GM12878 (cell line): ENCODE measurements at regions not wholly inside any gene's neighbourhood (a gene's known extent, or its start where the extent isn't known, plus 50 kb on each side); places are given as distances from the start of the nearest gene placed in this dataset.

ENCODE experiments used
- ATAC-seq: fragments of 200-7000 bp; cut with Tn5 transposase; 3 replicates; pipeline ENCODE4 v1.9.1; 2020; ENCODE audit warnings: mild to moderate bottlenecking, moderate library complexity
- BruUV-seq: library from RNA; stranded (reverse); fragments of 400-500 nt; replicated peaks from 2 replicates; lab custom pipeline; 2021; lab: Mats Ljungman, UMichigan
- CTCF ChIA-PET: fragments of 300-600 bp; sonication (Branson Sonifier 250); formaldehyde crosslinking; extraction: SDS; loops from one replicate; lab custom pipeline; 2021; ENCODE audit warnings: inconsistent platforms; lab: Yijun Ruan, JAX
- POLR2A ChIA-PET: fragments of 350-600 bp; formaldehyde crosslinking; extraction: SDS; loops from one replicate; lab custom pipeline; 2021; ENCODE audit warnings: inconsistent platforms; lab: Charles Lee
- RAD21 ChIA-PET: fragments of 300-600 bp; sonication (Branson Sonifier 250); formaldehyde crosslinking; loops from one replicate; lab custom pipeline; 2023; ENCODE audit warnings: antibody characterized with exemption; ENCODE audit not compliant: unreplicated experiment; lab: Charles Lee
- SMC1A ChIA-PET: fragments of 300-600 bp; sonication (Branson Sonifier 250); formaldehyde crosslinking; loops from one replicate; lab custom pipeline; 2023; ENCODE audit not compliant: unreplicated experiment, uncharacterized antibody; lab: Charles Lee
- DNase-seq: peaks from one replicate; pipeline ENCODE4 v3.0.0-alpha.2; 2011; ENCODE audit warnings: low read depth, low spot score
- FAIRE-seq: peaks from 3 replicates; lab custom pipeline; 2011; peaks lifted over from hg19 to GRCh38; lab: Jason Lieb, UNC
- H2AFZ ChIP-seq: 2 replicates; pipeline ENCODE4 v1.6.0; 2011; ENCODE audit warnings: low read depth, low read length, control low read depth; ENCODE audit not compliant: control insufficient read depth
- H3K27ac ChIP-seq: 2 replicates; pipeline ENCODE4 v1.5.1; 2011; ENCODE audit warnings: control low read depth; ENCODE audit not compliant: control insufficient read depth, insufficient read depth
- H3K27me3 ChIP-seq, 2 experiments: replicated peaks in 1 of 2; 2 replicates each; pipeline versions ENCODE4 v1.6.0 to v1.6.1; 2011; ENCODE audit warnings: low read length in 1 of 2; ENCODE audit not compliant: control insufficient read depth in 2 of 2, insufficient read depth in 2 of 2
- H3K36me3 ChIP-seq, 2 experiments: 2 replicates each; pipeline ENCODE4 v1.5.1; 2011; ENCODE audit warnings: low read length in 1 of 2; ENCODE audit not compliant: control insufficient read depth in 2 of 2, insufficient read depth in 2 of 2
- H3K4me1 ChIP-seq: 2 replicates; pipeline ENCODE4 v1.6.1; 2011; ENCODE audit warnings: mild to moderate bottlenecking, low read length, moderate library complexity, mixed read lengths; ENCODE audit not compliant: control insufficient read depth, insufficient read depth
- H3K4me2 ChIP-seq: 2 replicates; pipeline ENCODE4 v1.6.0; 2011; ENCODE audit warnings: control low read depth; ENCODE audit not compliant: control insufficient read depth, insufficient read depth
- H3K4me3 ChIP-seq: fragments of 200-600 bp; sonication (generic); 2 replicates; pipeline ENCODE4 v1.5.1; 2016
- H3K79me2 ChIP-seq: 2 replicates; pipeline ENCODE4 v1.6.0; 2011; ENCODE audit warnings: low read length; ENCODE audit not compliant: control insufficient read depth, insufficient read depth
- H3K9ac ChIP-seq: 2 replicates; pipeline ENCODE4 v1.8.0; 2011; ENCODE audit warnings: low read length, control low read depth, mixed read lengths; ENCODE audit not compliant: control insufficient read depth, insufficient read depth
- H3K9me3 ChIP-seq: replicated peaks from 3 replicates; pipeline ENCODE4 v1.5.1; 2011; ENCODE audit warnings: mild to moderate bottlenecking, low read length; ENCODE audit not compliant: control insufficient read depth, insufficient read depth
- H4K20me1 ChIP-seq: 2 replicates; pipeline ENCODE4 v1.6.0; 2011; ENCODE audit not compliant: control insufficient read depth, insufficient read depth
- CTCF ChIP-seq, 3 experiments: IDR thresholded peaks in 2 of 3; conservative IDR thresholded peaks in 1 of 3; 2 replicates each; pipeline ENCODE4 v1.5.1; 2011; ENCODE audit warnings: low read depth in 3 of 3, low read length in 3 of 3, mild to moderate bottlenecking in 3 of 3, control low read depth in 2 of 3, moderate library complexity in 2 of 3, inconsistent platforms in 1 of 3, mixed read lengths in 1 of 3; ENCODE audit not compliant: control insufficient read depth in 2 of 3, insufficient read depth in 1 of 3; ENCODE audit errors: extremely low read depth in 1 of 3
- RAD21 ChIP-seq: IDR thresholded peaks from 2 replicates; pipeline ENCODE4 v1.6.1; 2011; ENCODE audit warnings: mild to moderate bottlenecking, low read depth, low read length, moderate library complexity; ENCODE audit not compliant: insufficient read depth
- RUNX3 ChIP-seq: IDR thresholded peaks from 2 replicates; pipeline ENCODE4 v1.6.1; 2012; ENCODE audit warnings: low read length, inconsistent platforms
- ZNF24 ChIP-seq: fragments of 450-650 bp; IDR thresholded peaks from 2 replicates; pipeline ENCODE4 v1.6.1; 2017; ENCODE audit warnings: antibody characterized with exemption, mild to moderate bottlenecking
- WGBS: methylation state at CpG from one replicate; pipeline ENCODE4 v1.1.6; 2016; ENCODE audit warnings: low lambda C conversion rate; ENCODE audit not compliant: insufficient replicate concordance, insufficient coverage; ENCODE audit errors: missing lambda C conversion rate; 5-methylcytosine and 5-hydroxymethylcytosine counted together
- in situ Hi-C: fragments of 300-500 bp; cut with MboI; formaldehyde crosslinking; loops from 9 replicates; pipeline ENCODE4 v1.14.3; 2018; ENCODE audit warnings: mixed read lengths
- intact Hi-C: fragments of 100-400 bp; cut with micrococcal nuclease; formaldehyde crosslinking; loops from one replicate; pipeline ENCODE4 v1.14.2; 2022; ENCODE audit not compliant: unreplicated experiment

- no peak overlapping the region for H3K4me2 ChIP-seq
- H3K36me3 ChIP-seq, result no peaks in the 10 kb centered on the region
- H3K9ac ChIP-seq, result no peak overlapping the region
- FAIRE-seq (no peak), DNase-seq (no peak), ATAC-seq (peak; percentile 47)
- no peaks in the 10 kb centered on the region for H3K4me1 ChIP-seq
- ChIA-PET SMC1A (interaction anchor here (1.6 to 2.0 kb wide), 3 partner anchors 32 to 781 kb away, joined by 6 to 7 read pairs (median 6); no protein-coding TSS in a partner anchor), POLR2A (no interaction called here), CTCF (interaction anchor here (1.8 kb wide), 1 partner anchor 432 kb away, joined by 5 read pairs; no protein-coding TSS in a partner anchor), RAD21 (no interaction called here)
- H2AFZ ChIP-seq, result no peak overlapping the region
- H4K20me1 ChIP-seq, result no peaks in the 10 kb centered on the region
- H3K4me3 ChIP-seq, result no peak overlapping the region
- in situ Hi-C loops (no loop called here), intact Hi-C loops (no loop called here)
- WGBS, result 0% methylated on average over 1 of the region's 1 CpG
- no peak overlapping the region for H3K27ac ChIP-seq
- TF ChIP-seq RAD21 (peak; percentile 46; the same call in 1 of the 2 replicates), RUNX3 (no peak)
- TF ChIP-seq, all 136 proteins: peak for 1
- BruUV-seq, result no TSS peak
- Histone ChIP-seq H3K79me2 (no peaks in the 10 kb centered on the region), H3K9me3 (no peaks in the 10 kb centered on the region), H3K27me3 (no peaks in the 10 kb centered on the region)
Observed at GRCh38 chr2:156157670-156158069, 174.9 kb downstream of the NR4A2 start.

- no peak overlapping the region for H3K27ac ChIP-seq
- no peaks in the 10 kb centered on the region for H3K4me1 ChIP-seq
- H3K9ac ChIP-seq, result no peak overlapping the region
- BruUV-seq, result no TSS peak
- in situ Hi-C loops (no loop called here), intact Hi-C loops (no loop called here)
- CTCF ChIA-PET, result interaction anchor here (1.0 to 1.1 kb wide), 2 partner anchors 27 to 433 kb away, joined by 3 to 5 read pairs; no protein-coding TSS in a partner anchor
- DNase-seq, result no peak
- H3K79me2 ChIP-seq, result no peaks in the 10 kb centered on the region
- no peak overlapping the region for H3K4me2 ChIP-seq
- RAD21 ChIA-PET, result no interaction called here
- no peak overlapping the region for H3K4me3 ChIP-seq
- no peaks in the 10 kb centered on the region for H4K20me1 ChIP-seq
- no peak for ATAC-seq
- H2AFZ ChIP-seq, result no peak overlapping the region
- POLR2A ChIA-PET, result no interaction called here
- FAIRE-seq, result no peak
- peak in 2 of 3 experiments; percentile 8 to 27; a peak in 1 of 6 replicates for TF ChIP-seq CTCF (IDR thresholded peaks at IDR 0.05 in 2 of 3, conservative IDR thresholded peaks at IDR 0.05 in 1 of 3; ENCODE audit: control insufficient read depth in 2 of 3, extremely low read depth in 1 of 3, insufficient read depth in 1 of 3, low read depth in 3 of 3, low read length in 3 of 3)
- no peak for TF ChIP-seq ZNF24
- 27% methylated on average over 2 of the region's 2 CpGs for WGBS
- no peaks in the 10 kb centered on the region for H3K27me3 ChIP-seq
- H3K9me3 ChIP-seq, result no peaks in the 10 kb centered on the region
- H3K36me3 ChIP-seq, result no peaks in the 10 kb centered on the region
- SMC1A ChIA-PET, result interaction anchor here (1.4 kb wide), 1 partner anchor 434 kb away, joined by 4 read pairs; no protein-coding TSS in a partner anchor
Observed at GRCh38 chr2:156156580-156156979, 175.9 kb downstream of the NR4A2 start.
